ENCODE measurements at regions not wholly inside any gene's neighbourhood (a gene's known extent, or its start where the extent isn't known, plus 50 kb on each side); places are given as distances from the start of the nearest gene placed in this dataset.

- TF ChIP-seq GATA2 (IDR thresholded peaks at IDR 0.05; ENCODE audit: low read depth, low read length) (no peak), GATA3 (IDR thresholded peaks at IDR 0.05; ENCODE audit: low read depth, low read length) (no peak)
Measured at GRCh38 chr22:49320714-49321476, 506.8 kb downstream of the BRD1 start.
